IMR-90 (cell line): ENCODE measurements at regions not wholly inside any gene's neighbourhood (a gene's known extent, or its start where the extent isn't known, plus 50 kb on each side); places are given as distances from the start of the nearest gene placed in this dataset.

Experiments used
- ATAC-seq: fragments of 200-7000 bp; cut with Tn5 transposase; 2 replicates; pipeline ENCODE4 v1.9.1; 2020; ENCODE audit warnings: low read depth, mild to moderate bottlenecking, moderate library complexity
- BruUV-seq: library from RNA; stranded (reverse); fragments of 400-500 nt; replicated peaks from 2 replicates; lab custom pipeline; 2021; lab: Mats Ljungman, UMichigan
- CTCF ChIA-PET: fragments of 300-600 bp; formaldehyde crosslinking; extraction: SDS; loops from one replicate; lab custom pipeline; 2021; ENCODE audit warnings: antibody characterized with exemption; lab: Yijun Ruan, JAX
- POLR2A ChIA-PET: fragments of 300-600 bp; sonication (Branson Sonifier 250); formaldehyde crosslinking; loops from one replicate; lab custom pipeline; 2022; ENCODE audit warnings: antibody characterized with exemption; ENCODE audit not compliant: unreplicated experiment; lab: Charles Lee
- DNase-seq: peaks from one replicate; pipeline ENCODE4 v3.0.0; 2013
- H2AFZ ChIP-seq: replicated peaks from 2 replicates; pipeline ENCODE3; 2013; ENCODE audit warnings: low read length, mild to moderate bottlenecking; ENCODE audit not compliant: poor library complexity
- H2AK5ac ChIP-seq: 2 replicates; pipeline ENCODE4 v1.6.1; 2013; ENCODE audit warnings: low read depth, low read length, inconsistent platforms
- H2AK9ac ChIP-seq: replicated peaks from 2 replicates; pipeline ENCODE3; 2013; ENCODE audit warnings: mild to moderate bottlenecking, low read depth, low read length, moderate library complexity; ENCODE audit not compliant: poor library complexity
- H2BK120ac ChIP-seq: 2 replicates; pipeline ENCODE4 v1.6.1; 2013; ENCODE audit warnings: low read depth, low read length, inconsistent platforms
- H2BK15ac ChIP-seq: 3 replicates; pipeline ENCODE4 v1.6.1; 2013; ENCODE audit warnings: low read depth, low read length, inconsistent platforms
- H2BK20ac ChIP-seq: 2 replicates; pipeline ENCODE4 v1.6.1; 2013; ENCODE audit warnings: low read depth, mild to moderate bottlenecking, inconsistent platforms, low read length, moderate library complexity
- H2BK5ac ChIP-seq: 2 replicates; pipeline ENCODE4 v1.6.1; 2013; ENCODE audit warnings: mild to moderate bottlenecking, low read depth, low read length, inconsistent platforms; ENCODE audit not compliant: poor library complexity, severe bottlenecking
- H3K14ac ChIP-seq: replicated peaks from 2 replicates; pipeline ENCODE4 v1.6.1; 2013; ENCODE audit warnings: low read depth, low read length, inconsistent platforms
- H3K18ac ChIP-seq: 2 replicates; pipeline ENCODE4 v1.6.1; 2013; ENCODE audit warnings: low read depth, low read length, control low read depth
- H3K23ac ChIP-seq: 2 replicates; pipeline ENCODE4 v1.6.1; 2013; ENCODE audit warnings: low read depth, low read length, inconsistent platforms
- H3K27ac ChIP-seq: 2 replicates; pipeline ENCODE4 v1.5.1; 2013; ENCODE audit warnings: mild to moderate bottlenecking, control low read depth, low read length; ENCODE audit not compliant: insufficient read depth
- H3K27me3 ChIP-seq: 2 replicates; pipeline ENCODE4 v1.6.1; 2013; ENCODE audit warnings: low read length; ENCODE audit not compliant: control insufficient read depth, insufficient read depth
- H3K36me3 ChIP-seq: 2 replicates; pipeline ENCODE4 v1.6.1; 2013; ENCODE audit warnings: low read length, mixed read lengths; ENCODE audit not compliant: control insufficient read depth, insufficient read depth
- H3K4ac ChIP-seq: 2 replicates; pipeline ENCODE4 v1.6.1; 2013; ENCODE audit warnings: low read depth, low read length, inconsistent platforms
- H3K4me1 ChIP-seq: 2 replicates; pipeline ENCODE4 v1.6.1; 2013; ENCODE audit warnings: low read length, mixed read lengths; ENCODE audit not compliant: control insufficient read depth, insufficient read depth
- H3K4me2 ChIP-seq: 2 replicates; pipeline ENCODE4 v1.6.1; 2013; ENCODE audit warnings: low read depth, mild to moderate bottlenecking, control low read depth, low read length, moderate library complexity
- H3K4me3 ChIP-seq: 2 replicates; pipeline ENCODE4 v1.5.1; 2013; ENCODE audit warnings: low read depth, mild to moderate bottlenecking, control low read depth, low read length, moderate library complexity; ENCODE audit not compliant: insufficient read depth
- H3K56ac ChIP-seq: 2 replicates; pipeline ENCODE4 v1.6.1; 2013; ENCODE audit warnings: low read length, inconsistent platforms; ENCODE audit not compliant: insufficient read depth; ENCODE audit errors: extremely low read depth
- H3K79me1 ChIP-seq, 2 experiments: 2 replicates each; pipeline ENCODE4 v1.6.1; 2013; ENCODE audit warnings: low read length in 2 of 2, inconsistent platforms in 1 of 2, low read depth in 1 of 2
- H3K9ac ChIP-seq: 2 replicates; pipeline ENCODE4 v1.6.1; 2013; ENCODE audit warnings: low read depth, low read length, control low read depth
- H3K9me1 ChIP-seq: 2 replicates; pipeline ENCODE4 v1.6.1; 2013; ENCODE audit warnings: low read length, inconsistent platforms; ENCODE audit not compliant: insufficient read depth
- H3K9me3 ChIP-seq: 2 replicates; pipeline ENCODE4 v1.6.1; 2013; ENCODE audit warnings: low read length; ENCODE audit not compliant: control insufficient read depth, insufficient read depth
- H4K20me1 ChIP-seq: 2 replicates; pipeline ENCODE4 v1.6.1; 2013; ENCODE audit warnings: low read length, inconsistent platforms; ENCODE audit not compliant: insufficient read depth
- H4K5ac ChIP-seq: 2 replicates; pipeline ENCODE4 v1.6.1; 2013; ENCODE audit warnings: mild to moderate bottlenecking, low read depth, low read length, control low read depth
- H4K8ac ChIP-seq, 2 experiments: 2 replicates each; pipeline ENCODE4 v1.6.1; 2013; ENCODE audit warnings: low read depth in 2 of 2, low read length in 2 of 2, control low read depth in 1 of 2, inconsistent platforms in 1 of 2
- H4K91ac ChIP-seq: 2 replicates; pipeline ENCODE4 v1.6.1; 2013; ENCODE audit warnings: low read depth, low read length, inconsistent platforms; ENCODE audit not compliant: insufficient read depth
- FOS ChIP-seq: fragments of 150-350 bp; IDR thresholded peaks from 2 replicates; pipeline ENCODE4 v1.6.1; 2016; ENCODE audit warnings: low read depth, low read length
- MXI1 ChIP-seq: IDR thresholded peaks from 2 replicates; pipeline ENCODE4 v1.6.1; 2012; ENCODE audit warnings: low read depth, mild to moderate bottlenecking, low read length, moderate library complexity, borderline replicate concordance
- POLR2A ChIP-seq: IDR thresholded peaks from 2 replicates; pipeline ENCODE4 v1.6.1; 2012; ENCODE audit warnings: mild to moderate bottlenecking, low read depth, low read length
- RFX5 ChIP-seq: IDR thresholded peaks from 2 replicates; pipeline ENCODE4 v1.8.0; 2012; ENCODE audit warnings: low read depth, mild to moderate bottlenecking, low read length, moderate library complexity
- WGBS, 2 experiments: methylation state at CpG; one replicate each; pipeline versions ENCODE4 v1.1.5 to v1.1.7; 2013; ENCODE audit warnings: missing lambda C conversion rate in 2 of 2; ENCODE audit not compliant: insufficient read length in 1 of 2; ENCODE audit errors: extremely low coverage in 2 of 2; 5-methylcytosine and 5-hydroxymethylcytosine counted together
- dilution Hi-C: fragments of 300-500 bp; cut with HindIII; formaldehyde crosslinking; loops from one replicate; pipeline ENCODE4 v1.14.3; 2018; ENCODE audit warnings: low sequenced_read_pairs; ENCODE audit not compliant: unreplicated experiment
- in situ Hi-C: fragments of 300-500 bp; cut with MboI; formaldehyde crosslinking; loops from 3 replicates; pipeline ENCODE4 v1.14.3; 2019; ENCODE audit warnings: low sequenced_read_pairs, inconsistent platforms, mixed read lengths
- intact Hi-C: fragments of 100-400 bp; cut with micrococcal nuclease; formaldehyde crosslinking; loops from 2 replicates; pipeline ENCODE4 v1.10.0; 2022
- TF ChIP-seq, protein P1 (sequence below): conservative IDR thresholded peaks from 2 replicates; pipeline ENCODE4 v1.5.1; 2012; ENCODE audit warnings: mild to moderate bottlenecking, low read depth, low read length, improper control_type of control experiment
- TF ChIP-seq, protein P2 (sequence below): fragments of 150-350 bp; IDR thresholded peaks from 2 replicates; pipeline ENCODE4 v1.6.1; 2017; ENCODE audit warnings: mild to moderate bottlenecking, antibody characterized with exemption, low read length, low read depth

DNA sequence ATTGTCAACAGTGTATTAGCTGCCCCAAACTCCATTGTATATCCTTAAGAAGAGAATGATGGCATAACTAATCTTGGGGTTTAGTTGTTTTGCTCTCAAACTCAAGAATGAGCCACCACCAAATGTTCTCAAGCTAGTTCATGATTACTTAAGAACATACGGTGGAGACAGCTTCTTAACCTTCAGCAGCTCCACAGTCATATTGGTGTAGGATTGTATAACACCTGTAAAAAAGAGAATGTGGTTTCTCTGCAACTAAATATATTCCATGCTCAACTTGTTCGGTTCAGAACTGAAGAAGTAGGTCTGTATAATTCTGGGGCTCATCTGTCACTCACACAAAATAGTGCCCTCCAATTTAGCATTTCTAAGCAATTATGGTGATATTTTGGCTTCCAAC is 177.9 kb upstream of the DUSP10 start:
- Histone ChIP-seq H2BK120ac (no peak overlapping the region), H3K9me1 (no peaks in the 10 kb centered on the region), H2AK5ac (no peak overlapping the region), H2AFZ (no peak overlapping the region), H2BK5ac (no peak overlapping the region), H4K20me1 (no peaks in the 10 kb centered on the region), H3K4me2 (no peak overlapping the region), H3K4me3 (no peak overlapping the region), H3K56ac (no peak overlapping the region), H2BK20ac (no peak overlapping the region), H3K27me3 (no peaks in the 10 kb centered on the region), H3K79me1 (no peaks in the 10 kb centered on the region), H3K4ac (no peak overlapping the region), H2AK9ac (no peak overlapping the region), H3K27ac (no peak overlapping the region), H3K23ac (no peak overlapping the region), H4K5ac (no peak overlapping the region), H3K14ac (no peak overlapping the region), H3K4me1 (no peaks in the 10 kb centered on the region), H4K8ac (no peak overlapping the region), H2BK15ac (no peak overlapping the region), H3K9ac (no peak overlapping the region), H3K18ac (no peak overlapping the region), H3K36me3 (no peaks in the 10 kb centered on the region), H4K91ac (no peak overlapping the region), H3K9me3 (no peaks in the 10 kb centered on the region)
- intact Hi-C loops: no loop called here
- DNase-seq: no peak
- ChIA-PET CTCF (interaction anchor here (0.8 kb wide), 1 partner anchor 14 kb away, joined by 3 read pairs; no protein-coding TSS in a partner anchor), POLR2A (no interaction called here)
- dilution Hi-C loops: no loop called here
- no peak for ATAC-seq
- no TSS peak for BruUV-seq
- no CpG with 5 or more reads among the region's 2 CpGs for WGBS, 2 experiments
- TF ChIP-seq, protein P1, sequence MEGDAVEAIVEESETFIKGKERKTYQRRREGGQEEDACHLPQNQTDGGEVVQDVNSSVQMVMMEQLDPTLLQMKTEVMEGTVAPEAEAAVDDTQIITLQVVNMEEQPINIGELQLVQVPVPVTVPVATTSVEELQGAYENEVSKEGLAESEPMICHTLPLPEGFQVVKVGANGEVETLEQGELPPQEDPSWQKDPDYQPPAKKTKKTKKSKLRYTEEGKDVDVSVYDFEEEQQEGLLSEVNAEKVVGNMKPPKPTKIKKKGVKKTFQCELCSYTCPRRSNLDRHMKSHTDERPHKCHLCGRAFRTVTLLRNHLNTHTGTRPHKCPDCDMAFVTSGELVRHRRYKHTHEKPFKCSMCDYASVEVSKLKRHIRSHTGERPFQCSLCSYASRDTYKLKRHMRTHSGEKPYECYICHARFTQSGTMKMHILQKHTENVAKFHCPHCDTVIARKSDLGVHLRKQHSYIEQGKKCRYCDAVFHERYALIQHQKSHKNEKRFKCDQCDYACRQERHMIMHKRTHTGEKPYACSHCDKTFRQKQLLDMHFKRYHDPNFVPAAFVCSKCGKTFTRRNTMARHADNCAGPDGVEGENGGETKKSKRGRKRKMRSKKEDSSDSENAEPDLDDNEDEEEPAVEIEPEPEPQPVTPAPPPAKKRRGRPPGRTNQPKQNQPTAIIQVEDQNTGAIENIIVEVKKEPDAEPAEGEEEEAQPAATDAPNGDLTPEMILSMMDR: no peak
- TF ChIP-seq, protein P2, sequence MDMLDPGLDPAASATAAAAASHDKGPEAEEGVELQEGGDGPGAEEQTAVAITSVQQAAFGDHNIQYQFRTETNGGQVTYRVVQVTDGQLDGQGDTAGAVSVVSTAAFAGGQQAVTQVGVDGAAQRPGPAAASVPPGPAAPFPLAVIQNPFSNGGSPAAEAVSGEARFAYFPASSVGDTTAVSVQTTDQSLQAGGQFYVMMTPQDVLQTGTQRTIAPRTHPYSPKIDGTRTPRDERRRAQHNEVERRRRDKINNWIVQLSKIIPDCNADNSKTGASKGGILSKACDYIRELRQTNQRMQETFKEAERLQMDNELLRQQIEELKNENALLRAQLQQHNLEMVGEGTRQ: no peak
- TF ChIP-seq FOS (no peak), MXI1 (no peak), POLR2A (no peak), RFX5 (no peak)
- in situ Hi-C loops: no loop called here
